ENCODE measurements at regions not wholly inside any gene's neighbourhood (a gene's known extent, or its start where the extent isn't known, plus 50 kb on each side); places are given as distances from the start of the nearest gene placed in this dataset.
"Not testable (repeated sequence)": the region's sequence is repeated elsewhere in the genome, so short reads cannot be mapped to it uniquely, and the experiment has no call there.

DNA sequence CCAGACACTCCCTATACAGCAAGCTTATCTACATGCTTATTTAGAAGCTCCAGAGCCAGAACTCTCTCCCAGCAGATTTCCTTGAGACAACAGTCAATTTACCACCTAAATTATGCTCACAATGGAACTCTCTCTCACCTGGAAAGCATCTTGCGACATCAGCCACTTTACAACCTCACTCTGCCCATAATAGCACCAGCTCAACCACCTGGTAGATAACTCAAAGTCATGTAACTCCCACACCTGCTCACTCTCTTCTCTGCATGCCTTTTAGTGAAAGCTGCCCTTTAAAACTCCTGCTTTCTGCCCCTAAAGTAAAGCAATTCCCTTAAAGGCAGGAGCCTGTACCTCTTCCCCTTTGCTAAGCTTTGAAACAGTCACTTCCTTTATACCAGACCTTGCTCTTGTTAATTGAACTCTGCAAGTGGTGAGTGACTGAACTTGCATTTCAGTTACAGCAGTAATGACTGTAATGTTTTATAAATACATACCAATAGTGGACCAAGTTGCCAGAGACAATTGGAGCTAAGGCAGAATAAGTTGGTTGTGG lies 658.8 kb downstream of the NAP1L3 start:
- H3K4me2 ChIP-seq; POLR2A ChIA-PET; H3K9me3 ChIP-seq; H3K27ac ChIP-seq (ENCODE audit: low read depth in 2 of 2, low read length in 1 of 2); H3K4me3 ChIP-seq (ENCODE audit: low read depth in 2 of 2, low read length in 1 of 2); H3K79me2 ChIP-seq (ENCODE audit: insufficient read depth); H2AFZ ChIP-seq (ENCODE audit: low read depth); H3K36me3 ChIP-seq (replicated peaks in 1 of 2; ENCODE audit: control insufficient read depth in 1 of 2, insufficient read depth in 2 of 2, low read length in 1 of 2); CTCF ChIA-PET; DNase-seq; H4K20me1 ChIP-seq (ENCODE audit: insufficient read depth); H3K4me1 ChIP-seq (ENCODE audit: control insufficient read depth in 1 of 2, insufficient read depth in 2 of 2, low read depth in 1 of 2, low read length in 1 of 2); H3K9me2 ChIP-seq; H3F3A ChIP-seq (replicated peaks; ENCODE audit: insufficient read depth); H3K9ac ChIP-seq; H3K27me3 ChIP-seq (ENCODE audit: insufficient read depth): not testable (repeated sequence)
- WGBS (ENCODE audit: low lambda C conversion rate) = 0% methylated on average over 1 of the region's 1 CpG

Data from SK-N-SH (cell line).